ENCODE measurements at regions not wholly inside any gene's neighbourhood (a gene's known extent, or its start where the extent isn't known, plus 50 kb on each side); places are given as distances from the start of the nearest gene placed in this dataset.
"Not testable (repeated sequence)": the region's sequence is repeated elsewhere in the genome, so short reads cannot be mapped to it uniquely, and the experiment has no call there.

GRCh38 chrX:4708970-4709760, 995.7 kb upstream of the PRKX start:
- intact Hi-C loops (cut with micrococcal nuclease), result no loop called here

GRCh38 chrX:4706961-4707360, 993.5 kb upstream of the PRKX start:
- intact Hi-C loops (cut with micrococcal nuclease), result no loop called here

GRCh38 chrX:4690521-4690920, 977.1 kb upstream of the PRKX start:
- intact Hi-C loops (cut with micrococcal nuclease), result no loop called here

- intact Hi-C loops (cut with micrococcal nuclease), result no loop called here
Measured at GRCh38 chrX:4682636-4683035, 969.2 kb upstream of the PRKX start.

- intact Hi-C loops (cut with micrococcal nuclease), result no loop called here
Measured at GRCh38 chrX:4675686-4676300, 962.3 kb upstream of the PRKX start.

GRCh38 chrX:4674028-4674782, 960.8 kb upstream of the PRKX start:
- intact Hi-C loops (cut with micrococcal nuclease), result no loop called here

GRCh38 chrX:4671344-4671743, 957.9 kb upstream of the PRKX start:
- intact Hi-C loops (cut with micrococcal nuclease), result no loop called here

DNA sequence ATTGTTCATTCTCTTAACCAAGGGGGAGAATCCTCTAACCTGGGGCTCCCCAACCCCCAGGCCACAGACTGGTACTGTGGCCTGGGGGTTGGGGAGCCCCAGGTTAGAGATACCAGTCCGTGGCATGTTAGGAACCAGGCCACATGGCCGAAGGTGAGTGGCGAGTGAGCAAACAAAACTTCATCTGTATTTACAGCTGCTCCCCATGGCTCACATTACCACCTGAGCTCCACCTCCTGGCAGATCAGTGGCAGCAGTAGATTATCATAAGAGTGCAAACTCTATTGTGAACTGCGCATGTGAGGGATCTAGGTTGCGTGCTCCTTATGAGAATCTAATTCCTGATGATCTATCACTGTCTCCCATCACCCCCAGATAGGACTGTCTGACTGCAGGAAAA, 957.2 kb upstream of the PRKX start:
- intact Hi-C loops (cut with micrococcal nuclease), result no loop called here

GRCh38 chrX:4668802-4669536, 955.5 kb upstream of the PRKX start:
- intact Hi-C loops (cut with micrococcal nuclease), result no loop called here

GRCh38 chrX:4663085-4663484, 949.6 kb upstream of the PRKX start:
- intact Hi-C loops (cut with micrococcal nuclease), result no loop called here

- intact Hi-C loops (cut with micrococcal nuclease), result no loop called here
Measured at GRCh38 chrX:4661771-4662170, 948.3 kb upstream of the PRKX start.

DNA sequence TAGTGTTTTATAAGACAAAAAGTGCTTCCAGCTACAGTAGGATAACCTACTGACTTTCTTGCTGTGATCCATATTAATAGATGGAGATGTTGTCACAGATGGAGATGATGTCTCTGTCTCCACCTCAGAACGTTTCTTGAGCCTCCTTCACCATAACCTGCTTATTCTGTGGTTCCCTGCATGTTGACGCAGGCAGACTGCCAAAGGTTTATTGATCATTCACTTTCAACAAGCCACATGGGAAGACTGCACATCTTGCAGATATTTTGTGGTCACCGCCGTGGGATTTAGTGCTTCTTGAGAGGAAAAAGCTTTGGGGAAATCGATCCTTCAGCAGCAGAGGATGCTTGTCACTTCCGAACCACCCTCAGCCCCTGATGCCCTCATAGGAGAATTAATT, 943.0 kb upstream of the PRKX start:
- intact Hi-C loops (cut with micrococcal nuclease), result no loop called here

DNA sequence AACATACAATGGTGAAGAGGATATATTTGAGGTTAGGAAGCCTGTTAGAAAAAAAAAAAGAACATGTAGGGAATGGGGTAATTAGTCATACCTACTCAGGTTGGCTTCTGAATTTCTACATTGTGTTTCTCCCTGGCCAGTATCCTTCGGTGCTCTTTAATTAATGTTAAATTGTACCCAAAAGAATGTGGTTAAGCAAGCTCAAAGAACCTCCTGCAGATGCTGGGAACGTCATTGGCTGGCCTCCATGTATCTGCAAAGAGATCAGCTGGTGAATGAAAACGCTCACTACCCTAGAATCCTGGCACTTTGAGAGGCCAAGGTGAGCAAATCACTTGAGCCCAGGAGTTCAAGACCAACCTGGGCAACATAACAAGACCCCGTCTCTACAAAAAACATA, 942.3 kb upstream of the PRKX start:
- intact Hi-C loops (cut with micrococcal nuclease), result no loop called here

DNA sequence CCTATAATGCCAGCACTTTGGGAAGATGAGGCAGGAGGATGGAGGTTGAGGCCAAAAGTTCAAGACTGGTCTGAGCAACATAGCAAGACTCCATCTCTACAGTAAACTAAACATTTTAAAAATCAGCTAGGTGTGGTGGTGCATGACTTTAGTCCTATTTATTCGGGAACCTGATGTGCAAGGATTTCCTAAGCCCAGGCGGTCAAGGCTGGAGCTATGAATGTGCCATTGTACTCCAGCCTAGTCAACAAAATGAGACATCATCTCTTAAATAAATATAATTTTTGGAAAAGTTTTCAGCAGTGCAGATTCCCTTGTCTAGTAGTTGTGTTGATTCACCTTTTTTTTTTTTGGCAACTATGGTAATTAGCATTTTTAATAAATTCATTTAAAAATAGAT, 928.7 kb upstream of the PRKX start:
- intact Hi-C loops (cut with micrococcal nuclease), result no loop called here

DNA sequence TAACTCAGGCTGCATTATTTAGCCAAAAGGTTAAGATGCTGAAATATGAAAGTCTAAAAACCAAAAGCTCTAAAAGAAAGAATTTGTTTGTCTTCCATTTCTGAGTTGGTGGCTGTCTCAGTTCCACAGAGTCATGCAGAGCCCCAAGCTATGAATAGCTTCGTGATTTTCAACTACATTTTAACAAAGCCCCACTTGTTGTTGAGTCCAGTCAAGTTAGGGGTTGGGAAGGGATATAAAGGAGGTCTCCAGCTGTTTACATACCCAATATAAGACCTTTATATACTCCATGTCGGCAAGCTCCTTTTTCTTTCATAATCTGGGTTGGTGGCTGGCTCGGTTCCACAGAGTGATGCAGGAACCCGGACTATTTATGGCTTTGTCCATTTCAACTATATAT, 924.6 kb upstream of the PRKX start:
- intact Hi-C loops (cut with micrococcal nuclease), result no loop called here

- intact Hi-C loops (cut with micrococcal nuclease), result no loop called here
Measured at GRCh38 chrX:4627414-4627813, 914.0 kb upstream of the PRKX start.

GRCh38 chrX:4622486-4623167, 909.2 kb upstream of the PRKX start:
- intact Hi-C loops (cut with micrococcal nuclease), result no loop called here

DNA sequence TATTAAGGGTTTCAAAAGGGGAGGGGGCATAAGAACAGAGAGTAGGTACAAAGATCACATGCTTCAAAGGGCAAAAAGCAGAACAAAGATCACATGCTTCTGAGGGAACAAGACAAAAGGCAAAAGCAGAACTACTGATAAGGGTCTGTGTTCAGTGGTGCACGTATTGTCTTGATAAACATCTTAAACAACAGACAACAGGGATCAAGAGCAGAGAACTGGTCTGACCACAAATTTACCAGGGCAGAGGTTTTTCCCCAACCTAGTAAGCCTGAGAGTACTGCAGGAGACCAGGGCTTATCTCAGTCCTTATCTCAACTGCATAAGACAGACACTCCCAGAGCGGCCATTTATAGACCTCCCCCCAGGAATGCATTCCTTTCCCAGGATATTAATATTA, 900.2 kb upstream of the PRKX start:
- intact Hi-C loops (cut with micrococcal nuclease), result not testable (repeated sequence)

- intact Hi-C loops (cut with micrococcal nuclease), result no loop called here
Measured at GRCh38 chrX:4588893-4589292, 875.4 kb upstream of the PRKX start.

DNA sequence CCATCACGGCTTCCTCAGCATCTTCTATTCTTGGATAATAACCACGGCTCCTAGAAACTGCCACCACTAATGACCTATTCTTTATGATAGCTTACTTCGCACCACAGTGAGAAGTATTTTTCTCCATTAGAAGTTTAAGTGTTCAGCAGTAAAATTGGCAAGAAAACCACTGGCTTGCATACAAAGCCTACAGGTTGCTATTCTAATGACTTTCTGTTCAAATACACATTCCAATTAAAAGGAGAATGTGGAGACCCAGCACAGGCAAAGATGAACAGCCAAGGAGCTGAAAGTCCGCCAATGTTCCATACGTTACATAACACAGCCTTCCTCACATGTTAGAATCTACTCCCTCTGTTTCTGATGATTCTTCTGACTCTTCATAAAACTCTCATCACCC, 875.0 kb upstream of the PRKX start:
- intact Hi-C loops (cut with micrococcal nuclease), result no loop called here

DNA sequence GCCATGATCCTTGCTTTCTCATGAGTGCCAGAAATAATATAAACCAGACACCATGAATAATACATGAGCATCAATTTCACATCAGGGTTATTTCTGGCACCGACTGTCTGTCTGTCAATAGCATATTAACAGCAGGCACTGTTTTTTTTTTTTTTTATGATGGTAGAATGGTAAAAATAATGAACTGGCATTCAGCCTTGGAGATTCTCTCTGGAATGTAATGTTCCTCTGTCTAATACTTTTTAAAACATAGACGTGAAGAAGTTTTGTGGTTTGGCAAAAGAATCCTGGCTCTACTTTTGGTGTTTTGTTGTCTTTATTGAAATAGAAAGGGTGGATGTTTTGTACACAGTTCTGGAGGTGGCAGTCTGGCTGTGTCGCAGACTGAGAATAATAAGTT, 874.6 kb upstream of the PRKX start:
- intact Hi-C loops (cut with micrococcal nuclease), result no loop called here
